PC-9 (cell line): ENCODE measurements at regions not wholly inside any gene's neighbourhood (a gene's known extent, or its start where the extent isn't known, plus 50 kb on each side); places are given as distances from the start of the nearest gene placed in this dataset.

ENCODE experiments used
- EZH2 ChIP-seq: fragments of 200-600 bp; sonication (generic); IDR thresholded peaks from 2 replicates; pipeline ENCODE4 v1.8.0; 2017; ENCODE audit warnings: antibody characterized with exemption, low read depth
- TF ChIP-seq, protein P1 (sequence below): fragments of 200-600 bp; sonication (generic); conservative IDR thresholded peaks from 2 replicates; pipeline ENCODE4 v1.6.1; 2017; ENCODE audit warnings: mixed run types, antibody characterized with exemption, mild to moderate bottlenecking, moderate library complexity

- TF ChIP-seq, protein P1, sequence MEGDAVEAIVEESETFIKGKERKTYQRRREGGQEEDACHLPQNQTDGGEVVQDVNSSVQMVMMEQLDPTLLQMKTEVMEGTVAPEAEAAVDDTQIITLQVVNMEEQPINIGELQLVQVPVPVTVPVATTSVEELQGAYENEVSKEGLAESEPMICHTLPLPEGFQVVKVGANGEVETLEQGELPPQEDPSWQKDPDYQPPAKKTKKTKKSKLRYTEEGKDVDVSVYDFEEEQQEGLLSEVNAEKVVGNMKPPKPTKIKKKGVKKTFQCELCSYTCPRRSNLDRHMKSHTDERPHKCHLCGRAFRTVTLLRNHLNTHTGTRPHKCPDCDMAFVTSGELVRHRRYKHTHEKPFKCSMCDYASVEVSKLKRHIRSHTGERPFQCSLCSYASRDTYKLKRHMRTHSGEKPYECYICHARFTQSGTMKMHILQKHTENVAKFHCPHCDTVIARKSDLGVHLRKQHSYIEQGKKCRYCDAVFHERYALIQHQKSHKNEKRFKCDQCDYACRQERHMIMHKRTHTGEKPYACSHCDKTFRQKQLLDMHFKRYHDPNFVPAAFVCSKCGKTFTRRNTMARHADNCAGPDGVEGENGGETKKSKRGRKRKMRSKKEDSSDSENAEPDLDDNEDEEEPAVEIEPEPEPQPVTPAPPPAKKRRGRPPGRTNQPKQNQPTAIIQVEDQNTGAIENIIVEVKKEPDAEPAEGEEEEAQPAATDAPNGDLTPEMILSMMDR = no peak
- TF ChIP-seq EZH2 = no peak
Measured at GRCh38 chr7:138184191-138184590, 107.9 kb downstream of the AKR1D1 start.
